Kidney tubule cell (primary cell): ENCODE measurements at regions not wholly inside any gene's neighbourhood (a gene's known extent, or its start where the extent isn't known, plus 50 kb on each side); places are given as distances from the start of the nearest gene placed in this dataset.
"Not testable (repeated sequence)": the region's sequence is repeated elsewhere in the genome, so short reads cannot be mapped to it uniquely, and the experiment has no call there.

Experiments
- DNase-seq: peaks from one replicate; pipeline ENCODE4 v3.0.0-alpha.2; 2018; ENCODE audit warnings: low spot score

GRCh38 chrX:13955975-13956374 is 73.7 kb downstream of the GEMIN8 start:
- DNase-seq = no peak

DNA sequence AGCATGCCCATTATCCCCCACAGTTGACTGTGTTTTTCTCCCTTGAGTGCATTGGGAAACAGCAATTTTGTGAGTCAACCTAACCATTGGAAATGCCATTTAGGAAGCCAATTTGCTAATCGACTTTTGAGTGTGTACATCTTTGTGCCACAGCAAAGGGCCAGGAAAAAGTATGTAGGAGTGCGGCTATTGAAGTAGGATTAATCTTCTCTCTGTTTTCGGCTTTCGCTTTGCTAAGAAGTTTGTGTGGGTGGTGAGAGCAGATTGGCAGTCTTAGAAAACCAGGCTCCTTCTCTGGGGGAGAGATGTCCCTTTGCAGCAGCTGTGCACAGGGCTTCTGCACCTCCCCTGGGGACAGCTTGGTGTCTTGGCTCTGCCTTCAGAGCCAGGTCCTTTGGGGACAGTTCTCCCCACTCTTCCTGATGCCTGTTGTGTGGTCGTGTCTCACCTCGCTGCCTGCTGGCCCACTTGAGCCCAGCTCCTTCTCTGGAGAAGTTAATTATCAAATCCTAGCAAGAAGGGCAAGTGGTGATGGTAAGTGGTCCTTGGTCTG is 74.5 kb downstream of the GEMIN8 start:
- DNase-seq = no peak

DNA sequence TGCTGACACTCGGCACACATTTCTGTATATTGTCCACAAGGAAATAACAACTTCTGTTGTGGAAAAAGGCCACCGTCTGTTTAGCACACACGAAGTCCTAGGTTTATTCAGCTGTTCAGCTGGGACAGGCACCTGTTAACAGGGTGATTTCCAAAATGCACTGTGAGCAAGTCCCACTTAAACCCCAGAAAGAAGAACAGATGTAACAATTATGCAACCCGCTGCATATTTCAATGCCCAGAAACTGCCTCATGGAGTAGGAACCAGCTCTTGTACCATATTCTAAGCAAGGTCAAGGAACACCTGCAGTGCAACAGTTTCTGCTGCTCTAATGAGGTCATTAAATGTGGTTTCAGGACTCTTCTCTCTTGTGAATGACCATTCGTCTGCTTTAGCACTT is 77.1 kb downstream of the GEMIN8 start:
- DNase-seq = no peak

GRCh38 chrX:13946223-13946622 is 83.5 kb downstream of the GEMIN8 start:
- not testable (repeated sequence) for DNase-seq

- not testable (repeated sequence) for DNase-seq
These were observed 83.9 kb downstream of the GEMIN8 start for GRCh38 chrX:13945787-13946186.

GRCh38 chrX:13940671-13941070 is 89.0 kb downstream of the GEMIN8 start:
- no peak for DNase-seq

GRCh38 chrX:13939741-13940597 is 89.7 kb downstream of the GEMIN8 start:
- peak; percentile 17 for DNase-seq

GRCh38 chrX:13938829-13939530 is 90.7 kb downstream of the GEMIN8 start:
- DNase-seq = no peak

DNA sequence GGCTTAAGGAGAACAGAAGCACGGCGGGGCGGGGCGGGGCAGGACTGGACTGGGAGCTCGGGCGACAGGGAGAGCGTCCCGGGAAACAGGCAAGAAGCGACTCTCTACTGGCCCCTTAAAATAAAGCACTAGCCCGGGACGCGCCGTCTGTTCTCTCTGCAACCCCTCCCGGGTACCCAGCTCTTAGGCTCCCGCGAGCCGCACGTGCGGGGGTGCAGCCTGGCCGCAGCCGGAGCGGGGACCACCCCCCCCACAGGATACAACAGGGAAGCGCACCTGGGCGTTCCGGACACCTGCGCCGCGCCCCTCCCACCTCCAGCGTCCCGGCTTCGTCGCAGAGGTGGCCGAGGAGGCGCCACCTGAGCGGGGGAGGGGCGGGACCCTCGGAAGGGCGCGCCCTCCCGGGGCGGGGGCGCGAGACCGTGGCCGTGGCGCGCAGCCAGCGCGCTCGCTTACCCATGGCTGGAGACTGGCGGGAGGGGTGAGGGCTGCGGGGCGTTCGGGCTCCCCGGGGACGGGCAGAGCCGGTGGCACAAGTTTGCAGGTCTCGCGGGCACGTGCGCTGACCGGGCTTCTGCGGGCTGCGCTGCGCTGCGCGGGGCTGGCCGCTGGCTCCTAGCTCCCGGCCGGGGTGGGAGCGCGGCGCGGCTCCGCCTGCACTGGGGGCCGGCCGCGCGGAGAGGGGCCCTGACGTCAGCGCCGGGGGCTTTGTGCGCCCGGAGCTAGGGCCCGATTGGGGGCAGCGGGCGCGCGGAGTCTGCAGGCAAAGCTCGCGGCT is 91.5 kb downstream of the GEMIN8 start:
- DNase-seq = no peak

- peak; percentile 9 for DNase-seq
These were observed 92.2 kb downstream of the GEMIN8 start for GRCh38 chrX:13937370-13938050.

DNA sequence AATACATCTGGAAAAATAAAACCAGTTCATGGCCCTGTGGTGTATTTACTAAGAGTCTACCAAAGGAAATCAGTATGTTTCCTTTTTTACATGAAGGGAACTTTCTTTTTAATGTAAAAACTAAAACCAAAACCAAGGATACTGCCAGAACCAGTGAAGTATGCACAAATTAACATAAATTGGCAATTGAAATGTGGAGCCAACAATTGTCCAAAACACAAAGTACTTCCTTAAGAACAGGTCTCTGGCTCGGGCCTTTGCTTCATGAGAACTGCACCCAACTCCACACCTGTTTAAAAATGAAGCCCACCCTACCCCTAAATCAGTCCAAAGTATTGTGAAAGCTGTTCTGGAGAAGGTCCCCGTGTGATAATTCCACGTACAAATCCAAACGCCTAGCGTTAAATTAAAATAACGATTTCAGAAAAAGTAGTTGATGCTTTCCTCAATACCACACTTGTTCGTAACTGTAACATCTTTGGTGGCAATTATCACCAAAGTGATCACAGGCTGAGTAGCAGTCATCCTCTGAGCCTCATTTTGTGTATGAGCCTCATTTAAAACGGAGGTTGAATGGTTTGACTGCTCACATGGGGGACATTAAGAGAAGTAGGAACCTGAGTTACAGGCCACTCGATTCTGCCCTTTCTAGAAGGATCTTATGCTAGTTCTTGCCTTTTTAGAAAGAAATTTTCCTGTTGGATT is 93.0 kb downstream of the GEMIN8 start:
- DNase-seq = no peak

- DNase-seq = no peak
These were observed 95.0 kb downstream of the GEMIN8 start for GRCh38 chrX:13934731-13935130.

DNA sequence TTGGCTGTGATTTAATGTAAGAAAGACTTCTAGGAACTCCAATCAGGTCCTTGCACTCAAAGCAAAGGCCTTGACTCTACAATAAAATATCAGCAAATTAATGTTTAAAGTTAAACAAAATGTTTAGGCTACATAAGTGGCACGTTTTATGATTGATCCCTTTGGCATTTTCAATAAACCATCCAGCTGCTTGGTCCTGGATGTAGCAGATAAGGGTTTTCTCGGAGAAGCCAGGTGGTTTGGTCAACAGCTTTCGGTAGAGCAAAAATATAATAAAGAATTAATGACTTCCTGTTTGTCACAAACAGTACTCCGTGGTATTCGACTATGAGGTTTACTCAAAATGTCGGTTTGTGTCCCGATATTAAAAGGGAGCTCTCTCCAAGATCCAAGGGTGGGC is 95.8 kb downstream of the GEMIN8 start:
- no peak for DNase-seq

DNA sequence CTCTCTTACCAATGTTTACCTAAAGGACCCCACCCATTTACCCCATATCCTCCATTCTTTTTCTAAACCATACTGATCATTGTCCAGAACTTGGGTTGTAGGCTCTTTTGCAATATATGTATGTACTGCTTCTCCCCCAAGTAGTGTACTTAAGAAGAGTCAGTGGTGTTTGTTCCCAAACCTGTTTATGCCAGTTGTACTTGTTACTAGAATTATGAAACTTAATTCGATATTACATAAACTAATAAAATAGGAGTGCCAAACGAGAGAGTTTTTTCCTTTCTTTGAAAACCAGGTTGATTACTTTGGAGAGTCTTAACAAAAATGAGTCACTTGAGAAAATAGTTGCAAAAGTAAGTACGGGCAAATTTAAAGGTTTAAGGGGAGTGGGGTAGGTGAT is 96.3 kb downstream of the GEMIN8 start:
- no peak for DNase-seq

DNA sequence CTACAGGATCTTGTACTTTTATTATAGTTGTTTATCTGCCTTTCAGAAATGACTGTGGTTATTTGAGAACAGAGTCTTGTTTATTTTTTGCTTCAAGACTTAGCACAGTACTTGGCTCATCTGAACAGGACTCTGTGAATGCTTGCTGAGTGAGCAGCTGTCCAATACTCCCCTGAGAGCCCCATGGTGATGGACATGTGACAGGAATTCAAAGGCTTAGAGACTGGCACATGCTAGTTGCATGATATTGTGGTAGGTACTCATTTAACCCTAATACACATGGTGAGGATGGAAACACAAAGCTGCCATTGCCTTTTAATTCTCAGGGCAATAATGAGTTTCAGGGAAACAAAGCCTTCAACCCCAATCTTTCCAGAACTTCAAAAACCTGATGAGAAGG is 97.3 kb downstream of the GEMIN8 start:
- DNase-seq = no peak

DNA sequence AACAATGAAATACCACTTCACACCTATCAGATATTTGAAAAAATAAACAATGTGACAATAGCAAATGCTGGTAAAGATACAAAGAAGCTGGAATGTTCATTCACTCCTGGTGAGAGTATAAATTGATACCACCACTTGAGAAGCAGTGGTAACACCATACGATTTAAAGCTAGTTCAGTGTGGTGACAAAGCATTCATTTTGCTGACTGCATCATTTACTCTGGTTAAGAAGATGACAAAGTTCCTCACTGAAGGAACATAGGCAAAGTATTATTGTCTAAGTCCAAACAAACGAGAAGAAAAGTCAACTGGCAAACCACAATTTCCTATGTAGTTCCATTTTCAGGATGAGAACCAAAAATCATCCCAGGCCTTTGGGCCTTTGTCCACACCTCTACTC is 102.5 kb downstream of the GEMIN8 start:
- no peak for DNase-seq

DNA sequence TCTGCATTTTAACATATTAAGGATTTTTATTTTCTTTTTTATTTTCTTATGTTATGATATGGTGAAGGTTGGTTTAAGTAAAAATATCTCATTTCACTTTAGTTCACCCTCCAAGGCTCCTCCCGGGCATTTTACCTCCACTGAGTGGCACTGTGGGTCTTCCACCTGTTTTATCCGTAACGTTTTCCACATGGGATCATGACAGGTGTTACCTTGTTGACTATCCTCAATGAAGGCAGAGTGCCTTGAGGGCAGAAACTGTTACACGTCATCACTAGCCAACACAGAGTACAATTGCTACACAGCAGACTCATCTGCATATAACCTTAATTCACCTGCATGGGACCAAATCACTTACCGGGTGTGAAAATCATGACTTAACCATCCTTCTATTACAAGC is 105.8 kb downstream of the GEMIN8 start:
- peak; percentile 2 for DNase-seq

DNA sequence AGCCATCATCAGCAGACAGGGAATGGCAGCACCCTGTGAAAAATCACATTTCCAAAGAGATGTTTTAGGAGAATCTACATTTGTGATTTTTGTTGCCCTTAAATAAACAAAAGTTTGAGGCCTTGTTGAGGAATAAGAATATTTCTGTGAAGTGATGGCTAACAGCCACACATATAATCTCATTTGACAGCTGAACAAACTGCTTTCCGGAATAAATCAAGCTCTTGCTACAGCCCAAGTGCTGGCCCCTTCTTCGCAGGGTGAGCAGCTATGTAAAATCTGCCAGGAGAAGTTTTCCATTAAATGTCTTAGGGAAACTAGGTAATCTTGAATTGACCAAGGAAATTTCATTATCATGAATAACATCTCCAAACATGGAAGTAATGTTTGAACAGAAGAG is 106.4 kb upstream of the GPM6B start:
- DNase-seq = no peak

DNA sequence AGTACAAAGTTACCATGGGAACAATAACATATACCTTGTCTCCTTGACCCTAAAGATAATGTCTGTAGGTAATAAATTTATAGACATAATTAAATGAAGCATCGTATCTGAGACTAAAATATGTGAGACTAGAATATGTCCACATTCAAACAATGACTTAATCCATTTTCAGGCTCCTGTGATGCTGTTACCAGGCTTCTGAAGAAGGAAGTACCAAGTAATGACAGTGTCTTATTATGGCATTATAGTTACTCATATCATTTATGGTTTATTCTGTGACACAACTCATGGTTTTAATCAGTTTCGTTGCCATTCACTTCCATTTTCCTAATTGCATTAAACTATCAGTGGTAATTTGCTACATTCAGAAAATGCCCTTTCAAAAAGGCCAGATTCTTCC is 100.6 kb upstream of the GPM6B start:
- no peak for DNase-seq

- DNase-seq = no peak
These were observed 94.7 kb upstream of the GPM6B start for GRCh38 chrX:13911586-13911985.

GRCh38 chrX:13906093-13906492 is 89.2 kb upstream of the GPM6B start:
- DNase-seq = no peak
